ENCODE measurements at regions not wholly inside any gene's neighbourhood (a gene's known extent, or its start where the extent isn't known, plus 50 kb on each side); places are given as distances from the start of the nearest gene placed in this dataset.

- WGBS (ENCODE audit: insufficient coverage), result 73% methylated on average over 2 of the region's 6 CpGs
- Histone ChIP-seq H3K27me3 (ENCODE audit: control insufficient read depth, insufficient read depth, low read length) (no peaks in the 10 kb centered on the region), H3K4me1 (ENCODE audit: control insufficient read depth, insufficient read depth, low read length) (no peaks in the 10 kb centered on the region), H3K27ac (ENCODE audit: low read length) (no peak overlapping the region), H3K4me3 (ENCODE audit: low read length) (no peak overlapping the region), H3K36me3 (ENCODE audit: control insufficient read depth, insufficient read depth, low read length) (no peaks in the 10 kb centered on the region), H3K9me3 (replicated peaks; ENCODE audit: control insufficient read depth, low read depth, low read length) (no peaks in the 10 kb centered on the region)
- no peak for DNase-seq
Observed at GRCh38 chr7:17136126-17136525, 162.3 kb upstream of the AHR start.

GRCh38 chr7:17139081-17139480 lies 159.4 kb upstream of the AHR start:
- H3K36me3 ChIP-seq (ENCODE audit: control insufficient read depth, insufficient read depth, low read length), result no peaks in the 10 kb centered on the region
- H3K4me1 ChIP-seq (ENCODE audit: control insufficient read depth, insufficient read depth, low read length), result no peaks in the 10 kb centered on the region
- DNase-seq, result no peak
- no CpG with 5 or more reads among the region's 1 CpG for WGBS (ENCODE audit: insufficient coverage)
- H3K4me3 ChIP-seq (ENCODE audit: low read length), result no peak overlapping the region
- no peaks in the 10 kb centered on the region for H3K27me3 ChIP-seq (ENCODE audit: control insufficient read depth, insufficient read depth, low read length)
- no peak overlapping the region for H3K27ac ChIP-seq (ENCODE audit: low read length)
- no peaks in the 10 kb centered on the region for H3K9me3 ChIP-seq (replicated peaks; ENCODE audit: control insufficient read depth, low read depth, low read length)

GRCh38 chr7:17140406-17140805 lies 158.0 kb upstream of the AHR start:
- Histone ChIP-seq H3K4me3 (ENCODE audit: low read length) (no peak overlapping the region), H3K27me3 (ENCODE audit: control insufficient read depth, insufficient read depth, low read length) (no peaks in the 10 kb centered on the region), H3K27ac (ENCODE audit: low read length) (no peak overlapping the region), H3K36me3 (ENCODE audit: control insufficient read depth, insufficient read depth, low read length) (no peaks in the 10 kb centered on the region), H3K9me3 (replicated peaks; ENCODE audit: control insufficient read depth, low read depth, low read length) (no peaks in the 10 kb centered on the region), H3K4me1 (ENCODE audit: control insufficient read depth, insufficient read depth, low read length) (no peaks in the 10 kb centered on the region)
- no CpG with 5 or more reads among the region's 1 CpG for WGBS (ENCODE audit: insufficient coverage)
- DNase-seq, result no peak

GRCh38 chr7:17142831-17143541 lies 155.5 kb upstream of the AHR start:
- H3K27ac ChIP-seq (ENCODE audit: low read length), result no peak overlapping the region
- no peaks in the 10 kb centered on the region for H3K36me3 ChIP-seq (ENCODE audit: control insufficient read depth, insufficient read depth, low read length)
- H3K27me3 ChIP-seq (ENCODE audit: control insufficient read depth, insufficient read depth, low read length), result no peaks in the 10 kb centered on the region
- no peaks in the 10 kb centered on the region for H3K4me1 ChIP-seq (ENCODE audit: control insufficient read depth, insufficient read depth, low read length)
- no CpG with 5 or more reads among the region's 2 CpGs for WGBS (ENCODE audit: insufficient coverage)
- no peak overlapping the region for H3K4me3 ChIP-seq (ENCODE audit: low read length)
- no peaks in the 10 kb centered on the region for H3K9me3 ChIP-seq (replicated peaks; ENCODE audit: control insufficient read depth, low read depth, low read length)
- no peak for DNase-seq

- Histone ChIP-seq H3K27me3 (ENCODE audit: control insufficient read depth, insufficient read depth, low read length) (no peaks in the 10 kb centered on the region), H3K9me3 (replicated peaks; ENCODE audit: control insufficient read depth, low read depth, low read length) (no peaks in the 10 kb centered on the region), H3K27ac (ENCODE audit: low read length) (no peak overlapping the region), H3K36me3 (ENCODE audit: control insufficient read depth, insufficient read depth, low read length) (no peaks in the 10 kb centered on the region), H3K4me3 (ENCODE audit: low read length) (no peak overlapping the region), H3K4me1 (ENCODE audit: control insufficient read depth, insufficient read depth, low read length) (no peaks in the 10 kb centered on the region)
- no CpG with 5 or more reads among the region's 4 CpGs for WGBS (ENCODE audit: insufficient coverage)
- no peak for DNase-seq
Observed at GRCh38 chr7:17144322-17144721, 154.1 kb upstream of the AHR start.

GRCh38 chr7:17146621-17147020 lies 151.8 kb upstream of the AHR start:
- no CpG with 5 or more reads among the region's 4 CpGs for WGBS (ENCODE audit: insufficient coverage)
- Histone ChIP-seq H3K27me3 (ENCODE audit: control insufficient read depth, insufficient read depth, low read length) (no peaks in the 10 kb centered on the region), H3K36me3 (ENCODE audit: control insufficient read depth, insufficient read depth, low read length) (no peaks in the 10 kb centered on the region), H3K4me1 (ENCODE audit: control insufficient read depth, insufficient read depth, low read length) (no peaks in the 10 kb centered on the region), H3K9me3 (replicated peaks; ENCODE audit: control insufficient read depth, low read depth, low read length) (no peaks in the 10 kb centered on the region), H3K4me3 (ENCODE audit: low read length) (no peak overlapping the region), H3K27ac (ENCODE audit: low read length) (no peak overlapping the region)
- DNase-seq, result peak; percentile 36

- Histone ChIP-seq H3K4me1 (ENCODE audit: control insufficient read depth, insufficient read depth, low read length) (no peaks in the 10 kb centered on the region), H3K9me3 (replicated peaks; ENCODE audit: control insufficient read depth, low read depth, low read length) (no peaks in the 10 kb centered on the region), H3K27me3 (ENCODE audit: control insufficient read depth, insufficient read depth, low read length) (no peaks in the 10 kb centered on the region), H3K36me3 (ENCODE audit: control insufficient read depth, insufficient read depth, low read length) (no peaks in the 10 kb centered on the region), H3K27ac (ENCODE audit: low read length) (no peak overlapping the region), H3K4me3 (ENCODE audit: low read length) (no peak overlapping the region)
- DNase-seq, result no peak
- 70% methylated on average over 6 of the region's 7 CpGs for WGBS (ENCODE audit: insufficient coverage)
Observed at GRCh38 chr7:17147409-17147808, 151.0 kb upstream of the AHR start.

GRCh38 chr7:17150018-17150417 lies 148.4 kb upstream of the AHR start:
- no CpG with 5 or more reads among the region's 1 CpG for whole genome bisulfite sequencing (ENCODE audit: insufficient coverage)

GRCh38 chr7:17152721-17153120 lies 145.7 kb upstream of the AHR start:
- H3K27ac ChIP-seq (ENCODE audit: low read length), result no peak overlapping the region
- WGBS (ENCODE audit: insufficient coverage), result no CpG with 5 or more reads among the region's 4 CpGs
- DNase-seq, result peak; percentile 35
- no peaks in the 10 kb centered on the region for H3K4me1 ChIP-seq (ENCODE audit: control insufficient read depth, insufficient read depth, low read length)
- H3K36me3 ChIP-seq (ENCODE audit: control insufficient read depth, insufficient read depth, low read length), result no peaks in the 10 kb centered on the region
- H3K27me3 ChIP-seq (ENCODE audit: control insufficient read depth, insufficient read depth, low read length), result no peaks in the 10 kb centered on the region
- no peak overlapping the region for H3K4me3 ChIP-seq (ENCODE audit: low read length)
- no peaks in the 10 kb centered on the region for H3K9me3 ChIP-seq (replicated peaks; ENCODE audit: control insufficient read depth, low read depth, low read length)

More at GRCh38 chr7:17150018-17150417, 148.4 kb upstream of the AHR start:
- Histone ChIP-seq H3K9me3 (replicated peaks; ENCODE audit: control insufficient read depth, low read depth, low read length) (no peaks in the 10 kb centered on the region), H3K36me3 (ENCODE audit: control insufficient read depth, insufficient read depth, low read length) (no peaks in the 10 kb centered on the region), H3K4me1 (ENCODE audit: control insufficient read depth, insufficient read depth, low read length) (no peaks in the 10 kb centered on the region), H3K27ac (ENCODE audit: low read length) (no peak overlapping the region), H3K27me3 (ENCODE audit: control insufficient read depth, insufficient read depth, low read length) (no peaks in the 10 kb centered on the region), H3K4me3 (ENCODE audit: low read length) (no peak overlapping the region)
- no peak for DNase-seq

GRCh38 chr7:17153536-17153935 lies 144.9 kb upstream of the AHR start:
- no peak overlapping the region for H3K27ac ChIP-seq (ENCODE audit: low read length)
- WGBS (ENCODE audit: insufficient coverage), result 60% methylated on average over 1 of the region's 3 CpGs

GRCh38 chr7:17155529-17155928 lies 142.9 kb upstream of the AHR start:
- no peaks in the 10 kb centered on the region for H3K4me1 ChIP-seq (ENCODE audit: control insufficient read depth, insufficient read depth, low read length)
- no peak overlapping the region for H3K4me3 ChIP-seq (ENCODE audit: low read length)
- H3K36me3 ChIP-seq (ENCODE audit: control insufficient read depth, insufficient read depth, low read length), result no peaks in the 10 kb centered on the region
- no peak overlapping the region for H3K27ac ChIP-seq (ENCODE audit: low read length)
- DNase-seq, result no peak
- H3K9me3 ChIP-seq (replicated peaks; ENCODE audit: control insufficient read depth, low read depth, low read length), result no peaks in the 10 kb centered on the region
- H3K27me3 ChIP-seq (ENCODE audit: control insufficient read depth, insufficient read depth, low read length), result no peaks in the 10 kb centered on the region

More at GRCh38 chr7:17153536-17153935, 144.9 kb upstream of the AHR start:
- no peaks in the 10 kb centered on the region for H3K4me1 ChIP-seq (ENCODE audit: control insufficient read depth, insufficient read depth, low read length)
- H3K36me3 ChIP-seq (ENCODE audit: control insufficient read depth, insufficient read depth, low read length), result no peaks in the 10 kb centered on the region
- H3K4me3 ChIP-seq (ENCODE audit: low read length), result no peak overlapping the region
- no peaks in the 10 kb centered on the region for H3K27me3 ChIP-seq (ENCODE audit: control insufficient read depth, insufficient read depth, low read length)
- no peak for DNase-seq
- H3K9me3 ChIP-seq (replicated peaks; ENCODE audit: control insufficient read depth, low read depth, low read length), result no peaks in the 10 kb centered on the region
